T-helper 1 cell treated with Interleukin-12 subunit alpha and Interleukin-12 subunit beta and Interleukin-4 antibody, amounts not matched to agents 30 ng/mL and 1 ng/mL, for 36 hours (primary cell): ENCODE measurements at regions not wholly inside any gene's neighbourhood (a gene's known extent, or its start where the extent isn't known, plus 50 kb on each side); places are given as distances from the start of the nearest gene placed in this dataset.

Experiments used
- intact Hi-C: fragments of 100-400 bp; cut with micrococcal nuclease; formaldehyde crosslinking; loops from one replicate; pipeline ENCODE4 v1.15.1; 2024

DNA sequence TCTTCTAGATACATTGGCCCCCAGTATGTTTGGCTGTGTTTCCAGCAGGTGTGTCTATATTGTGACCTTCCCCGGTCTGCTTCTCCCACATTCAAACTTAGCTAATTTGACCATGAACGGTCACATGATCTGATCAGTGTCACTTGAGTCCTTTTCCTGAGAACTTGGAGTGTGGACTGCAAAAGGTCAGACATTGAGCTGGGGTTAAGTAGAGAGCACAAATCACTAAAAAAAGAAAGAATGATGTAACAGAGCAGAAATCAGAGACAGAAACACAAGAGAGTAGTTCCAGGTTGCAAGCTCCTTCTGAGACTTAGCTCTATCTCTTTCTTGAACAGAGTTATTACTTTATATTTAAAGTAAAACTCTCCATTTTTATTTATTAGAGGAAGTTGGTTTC, 733.9 kb downstream of the CBLN4 start:
- intact Hi-C loops: no loop called here

DNA sequence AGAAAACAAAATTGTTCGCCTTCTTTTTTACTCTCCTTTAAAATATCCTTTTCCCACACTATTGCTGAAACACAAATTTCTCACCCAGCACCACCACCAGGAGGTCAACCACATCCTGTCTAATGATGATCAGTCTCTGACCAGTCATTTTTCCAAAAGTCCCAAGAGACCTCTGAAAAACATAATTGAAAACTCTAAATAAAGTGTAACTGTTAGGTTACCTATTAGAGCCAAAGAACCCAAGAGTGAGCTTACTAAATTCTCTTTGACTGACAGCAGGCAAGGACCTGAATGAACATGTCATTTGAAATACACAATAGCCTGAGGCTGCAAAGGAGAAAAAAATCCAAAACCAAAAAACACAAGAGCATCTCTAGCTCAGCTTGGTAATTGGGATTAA, 735.4 kb downstream of the CBLN4 start:
- intact Hi-C loops: no loop called here

DNA sequence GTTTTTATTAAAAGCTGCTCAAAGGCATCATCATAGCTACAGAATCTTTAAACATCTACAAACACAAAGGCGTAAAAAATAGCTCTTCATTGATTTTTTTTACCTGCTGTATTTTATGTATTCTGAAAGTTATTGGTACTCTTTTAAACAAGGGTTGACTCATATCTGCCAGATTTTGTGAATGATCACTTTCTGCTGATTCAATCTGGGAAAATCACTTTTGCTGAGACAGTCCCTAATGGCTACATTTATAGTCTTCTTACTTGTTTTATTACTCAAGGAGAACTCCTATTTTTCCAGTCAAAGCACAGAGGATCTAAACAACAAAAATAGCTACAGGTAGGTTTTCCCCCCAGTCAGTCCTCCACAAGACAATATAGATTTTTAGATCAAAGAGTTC, 739.0 kb downstream of the CBLN4 start:
- intact Hi-C loops: no loop called here

DNA sequence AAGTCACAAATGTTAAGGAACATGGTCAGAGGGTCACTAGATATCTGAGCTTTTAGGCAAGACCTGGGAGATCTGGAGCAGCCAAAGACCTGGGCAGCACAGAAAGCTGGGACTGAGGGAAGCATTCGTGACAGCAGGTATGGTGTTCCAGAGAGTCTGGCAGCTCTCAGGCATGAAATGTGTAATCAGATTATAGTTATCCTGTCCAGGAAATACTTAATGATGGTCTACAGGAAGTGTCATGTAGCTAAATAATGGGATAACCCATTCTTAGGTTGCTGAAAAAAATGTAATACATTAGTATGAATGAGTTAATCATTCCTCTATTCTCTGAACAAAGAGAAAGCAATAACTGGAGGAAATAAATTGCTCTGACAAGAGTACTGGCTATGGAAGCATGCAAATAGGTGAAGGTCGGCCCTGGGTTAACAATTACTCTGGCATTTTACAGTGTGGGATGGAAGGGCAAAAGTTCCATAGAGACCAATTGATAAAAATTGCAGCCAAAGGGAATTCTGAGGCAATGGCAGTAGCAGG, 740.5 kb downstream of the CBLN4 start:
- intact Hi-C loops: no loop called here

DNA sequence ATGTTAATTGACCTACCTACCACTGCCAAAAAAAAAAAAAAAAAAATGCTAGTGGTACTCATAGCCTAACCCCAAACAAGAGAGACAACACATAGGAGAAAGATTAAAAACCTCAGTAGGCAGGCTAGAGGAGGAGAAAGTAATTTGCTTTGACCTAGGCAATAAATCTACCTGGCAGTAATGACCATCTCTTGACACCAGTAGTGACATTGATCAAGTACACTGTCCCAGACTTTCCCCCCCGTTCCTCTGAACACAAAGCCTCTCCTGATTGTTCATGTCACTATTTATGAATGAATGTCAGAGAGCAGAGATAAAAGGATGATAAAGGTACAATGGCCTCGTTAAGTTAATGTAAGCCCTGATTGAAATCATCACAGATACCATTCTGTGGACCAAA, 746.8 kb downstream of the CBLN4 start:
- intact Hi-C loops: no loop called here

DNA sequence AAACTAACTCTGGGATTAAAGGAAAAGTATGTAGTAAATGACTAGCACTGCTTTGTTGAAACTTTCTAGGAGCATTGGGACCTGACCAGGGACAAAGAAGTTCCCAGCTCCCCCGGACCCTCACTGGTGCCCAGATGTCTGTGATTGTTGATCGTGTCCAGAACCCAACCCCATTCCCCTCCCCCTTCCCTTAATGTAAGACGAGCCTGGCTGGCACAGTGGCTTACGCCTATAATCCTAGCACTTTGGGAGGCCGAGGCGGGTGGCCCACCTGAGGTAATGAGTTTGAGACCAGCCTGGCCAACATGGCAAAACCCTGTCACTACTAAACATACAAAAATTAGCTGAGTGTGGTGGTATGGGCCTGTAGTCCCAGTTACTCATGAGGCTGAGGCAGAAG, 750.3 kb downstream of the CBLN4 start:
- intact Hi-C loops: no loop called here

DNA sequence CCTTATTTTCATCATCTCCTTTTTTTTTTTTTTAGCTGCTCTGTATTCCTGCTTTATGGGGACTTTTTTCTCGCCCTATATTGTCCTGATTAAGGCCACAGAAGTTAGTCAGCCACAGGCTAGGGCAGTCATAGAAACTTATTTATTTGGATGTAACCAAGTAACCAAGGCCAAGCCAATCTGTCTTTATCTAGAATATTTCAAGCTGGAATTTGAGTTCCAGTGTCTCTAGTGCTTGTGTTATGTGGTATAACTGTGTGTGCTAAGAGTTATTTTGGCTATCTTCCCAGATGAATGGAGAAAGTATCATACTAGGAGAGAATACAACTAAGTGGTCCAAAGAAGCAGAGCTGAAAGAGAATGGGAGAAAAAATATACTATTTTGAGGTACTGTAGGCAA, 751.5 kb downstream of the CBLN4 start:
- intact Hi-C loops: no loop called here

DNA sequence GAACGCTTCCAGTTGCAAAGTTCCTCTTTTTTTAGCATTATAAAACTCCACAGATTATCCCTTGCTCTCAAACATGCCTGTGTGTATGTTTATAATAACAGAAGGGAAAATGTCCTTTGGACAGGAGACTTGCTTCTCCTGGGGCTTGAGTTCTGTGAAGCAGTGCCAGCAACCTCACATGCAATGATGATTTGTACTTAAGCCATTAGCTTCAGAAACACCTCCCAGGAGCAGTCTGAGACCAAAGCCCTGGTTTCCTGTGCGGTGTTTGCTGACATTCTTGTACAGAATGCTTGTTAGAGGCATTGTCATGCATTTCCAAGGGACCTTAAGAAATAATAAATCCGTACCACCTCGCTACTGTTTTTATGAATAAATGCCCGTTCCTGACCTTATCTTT, 752.8 kb downstream of the CBLN4 start:
- intact Hi-C loops: no loop called here

DNA sequence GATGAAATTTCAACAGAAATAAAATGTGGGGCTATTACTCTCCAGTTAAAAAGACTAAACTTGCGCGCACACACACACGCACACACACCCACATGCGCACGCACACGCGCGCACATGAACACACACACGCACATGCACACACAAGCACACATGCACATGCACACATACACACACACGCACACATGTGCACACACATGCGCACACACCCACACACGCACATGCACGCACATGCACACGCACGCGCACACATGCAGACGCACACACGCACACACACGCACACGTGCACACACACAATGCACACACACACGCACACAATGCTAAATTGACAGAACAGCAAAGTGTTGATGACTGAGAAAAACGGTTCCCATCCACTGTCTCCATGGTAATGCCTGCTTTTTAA, 754.1 kb downstream of the CBLN4 start:
- intact Hi-C loops: no loop called here

DNA sequence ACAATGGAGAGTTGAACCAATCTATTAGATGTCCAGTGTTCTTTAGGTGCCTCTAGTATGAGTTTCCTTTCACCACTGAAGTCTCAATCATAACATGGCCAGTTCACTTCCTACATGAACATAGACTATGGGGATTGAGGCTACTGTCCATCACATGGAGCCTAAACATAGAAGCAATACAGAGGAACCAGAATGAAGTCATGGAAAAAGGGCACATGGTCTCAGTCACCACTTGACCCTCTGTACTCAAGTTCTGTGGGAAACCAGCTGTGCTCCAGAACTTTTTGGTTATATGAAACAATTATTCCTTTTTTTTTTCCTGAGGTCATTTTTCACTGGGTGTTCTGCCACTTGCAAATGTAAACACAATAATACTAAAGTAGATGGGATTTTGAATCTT, 762.5 kb downstream of the CBLN4 start:
- intact Hi-C loops: no loop called here

DNA sequence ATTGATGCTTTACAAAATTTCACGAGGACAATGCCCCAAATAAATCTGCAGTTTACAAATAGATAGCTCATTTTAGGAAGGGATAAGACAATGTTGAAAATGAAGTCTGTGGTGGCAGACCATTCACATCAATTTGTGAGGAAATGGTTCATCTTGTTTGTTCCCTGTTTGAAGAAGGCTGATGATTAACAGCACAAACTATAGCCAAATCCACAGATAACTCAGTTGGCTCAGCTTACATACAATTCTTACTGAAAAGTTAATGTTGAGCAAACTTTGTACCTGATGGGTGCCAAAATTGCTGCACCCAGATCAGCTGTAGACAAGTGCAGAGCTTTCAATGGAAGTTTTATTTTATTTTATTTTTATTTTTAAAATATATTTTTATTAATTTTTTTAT, 763.9 kb downstream of the DOK5 start:
- intact Hi-C loops: no loop called here

DNA sequence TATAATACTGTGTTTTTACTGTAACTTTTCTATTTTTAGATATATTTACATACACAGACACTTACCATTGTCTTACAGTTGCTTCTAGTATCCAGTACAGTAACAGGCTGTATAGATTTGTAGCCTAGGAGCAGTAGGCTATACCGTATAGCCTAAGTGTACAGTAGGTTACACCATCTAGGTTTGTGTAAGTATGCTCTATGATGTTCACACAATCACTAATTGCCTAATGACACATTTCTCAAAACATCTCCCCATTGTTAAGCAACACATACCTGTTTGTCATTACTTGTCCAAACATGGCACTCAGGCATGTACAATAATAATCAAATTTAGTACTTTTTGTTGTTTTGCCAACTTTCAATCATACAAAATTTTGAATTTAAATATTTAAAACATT, 757.3 kb downstream of the DOK5 start:
- intact Hi-C loops: no loop called here

DNA sequence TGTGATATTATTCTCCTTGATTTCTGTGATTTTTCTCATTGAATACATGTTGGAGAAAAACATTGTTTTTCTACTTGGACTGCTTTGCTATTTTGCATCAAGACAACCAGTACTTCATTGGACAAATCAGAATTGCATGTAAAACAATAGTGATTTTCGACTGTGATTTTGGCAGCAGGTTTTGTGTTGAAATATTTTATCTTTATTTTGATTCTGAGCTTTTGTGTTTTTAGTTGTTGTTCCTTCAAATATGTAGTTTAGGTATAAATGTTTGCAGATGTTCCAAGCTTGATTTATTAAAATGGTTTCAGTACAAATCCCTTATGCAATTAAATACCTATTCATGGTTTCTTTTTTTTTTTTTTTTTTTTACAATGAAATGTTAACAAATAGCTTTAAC, 754.1 kb downstream of the DOK5 start:
- intact Hi-C loops: no loop called here

DNA sequence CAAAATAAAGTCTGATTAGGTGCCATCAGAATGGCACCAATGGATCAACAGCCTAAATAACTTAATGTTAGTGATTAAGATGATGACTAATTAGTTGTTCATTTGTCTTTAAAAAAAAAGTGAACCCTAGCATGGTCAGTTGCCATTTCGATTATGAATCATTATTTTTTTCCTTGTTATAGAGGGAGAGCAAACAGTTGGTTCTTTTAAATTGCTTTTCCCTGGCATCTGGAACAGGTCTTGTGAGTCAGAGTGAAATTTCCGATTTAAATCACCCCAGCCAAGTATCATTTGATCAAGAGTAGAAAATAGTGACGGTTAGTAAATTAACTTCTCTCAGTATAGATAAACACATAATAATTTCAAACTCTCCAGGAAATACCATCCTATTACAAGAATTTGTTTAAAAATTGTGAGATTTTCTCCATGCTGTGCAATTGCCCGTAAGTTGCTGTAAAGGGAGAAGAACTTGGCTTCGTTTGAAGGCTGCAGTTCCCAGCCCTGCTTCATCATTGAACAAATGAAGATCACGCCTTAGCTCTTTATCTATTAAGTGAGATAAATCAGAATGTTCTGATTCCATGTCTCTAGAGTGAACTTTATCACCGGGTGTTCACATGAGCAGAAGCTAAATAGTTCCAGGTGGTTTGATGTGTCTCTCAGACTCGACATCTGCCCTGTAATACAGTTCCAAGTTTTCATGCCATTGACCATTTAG, 741.3 kb downstream of the DOK5 start:
- intact Hi-C loops: no loop called here

DNA sequence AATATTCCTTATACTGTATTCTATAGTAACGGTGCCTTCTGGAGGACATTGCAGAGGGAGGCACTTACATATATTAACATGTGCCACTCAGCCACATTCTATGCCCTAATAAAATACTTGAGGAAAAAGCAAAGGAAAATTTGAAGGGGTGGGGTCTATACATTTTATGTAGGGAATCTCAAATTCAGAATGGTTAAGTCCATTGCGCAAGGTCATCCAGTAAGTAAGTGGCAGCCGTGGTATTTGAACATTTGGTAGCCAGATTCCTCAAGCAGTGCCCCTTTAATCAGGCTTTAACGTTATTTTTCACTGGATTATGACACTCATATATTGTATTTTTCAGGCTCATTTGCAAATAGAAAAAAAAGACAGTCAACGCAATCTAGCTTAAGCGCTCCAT, 738.3 kb downstream of the DOK5 start:
- intact Hi-C loops: no loop called here

DNA sequence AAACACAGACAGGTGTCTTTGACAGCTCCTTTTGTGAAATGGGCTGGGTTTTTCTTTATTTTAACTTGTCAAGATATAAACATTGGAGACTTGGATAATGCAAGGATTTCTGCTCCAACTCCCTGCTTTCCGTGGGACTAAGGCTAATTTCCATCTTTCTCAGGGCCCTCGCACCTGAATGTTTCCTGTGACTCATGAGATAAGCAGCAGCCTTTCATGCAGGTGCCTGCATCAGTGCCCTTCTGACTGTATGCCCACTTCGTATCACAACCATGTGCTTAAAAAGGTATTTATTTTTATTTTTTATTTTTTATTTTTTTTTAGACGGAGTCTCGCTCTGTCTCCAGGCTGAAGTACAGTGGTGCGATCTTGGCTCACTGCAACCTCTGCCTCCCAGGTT, 736.1 kb downstream of the DOK5 start:
- intact Hi-C loops: no loop called here

DNA sequence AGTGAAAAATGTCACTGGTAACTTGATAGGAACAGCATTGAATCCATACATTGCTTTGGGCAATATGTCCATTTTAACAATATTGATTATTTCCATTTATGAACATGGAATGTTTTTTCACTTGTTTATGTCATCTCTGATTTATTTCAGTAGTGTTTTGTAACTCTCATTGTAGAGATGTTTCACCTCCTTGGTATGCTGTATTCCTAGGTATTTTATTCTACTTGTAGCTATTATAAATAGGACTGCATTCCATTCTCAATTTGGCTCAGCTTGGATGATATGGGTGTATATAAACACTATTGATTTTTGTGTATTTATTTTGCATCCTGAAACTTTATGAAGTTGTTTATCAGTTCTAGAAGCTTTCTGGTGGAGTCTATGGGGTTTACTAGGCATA, 730.3 kb downstream of the DOK5 start:
- intact Hi-C loops: no loop called here

DNA sequence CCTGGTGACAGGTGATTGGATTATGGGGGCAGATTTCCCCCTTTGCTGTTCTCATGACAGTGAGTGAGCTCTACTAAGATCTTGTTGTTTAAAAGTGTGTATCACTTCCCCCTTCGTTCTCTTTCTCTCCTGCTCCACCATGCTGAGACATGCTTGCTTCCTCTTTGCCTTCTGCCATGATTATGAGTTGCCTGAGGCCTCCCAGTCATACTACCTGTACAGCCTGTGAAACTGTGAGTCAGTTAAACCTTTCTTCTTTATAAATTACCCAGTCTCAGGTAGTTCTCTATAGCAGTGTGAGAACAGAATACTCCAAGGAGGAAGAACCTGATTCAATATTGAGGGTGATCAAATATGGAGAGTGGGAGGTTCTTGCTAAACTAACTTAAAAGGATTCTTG, 724.9 kb downstream of the DOK5 start:
- intact Hi-C loops: no loop called here

DNA sequence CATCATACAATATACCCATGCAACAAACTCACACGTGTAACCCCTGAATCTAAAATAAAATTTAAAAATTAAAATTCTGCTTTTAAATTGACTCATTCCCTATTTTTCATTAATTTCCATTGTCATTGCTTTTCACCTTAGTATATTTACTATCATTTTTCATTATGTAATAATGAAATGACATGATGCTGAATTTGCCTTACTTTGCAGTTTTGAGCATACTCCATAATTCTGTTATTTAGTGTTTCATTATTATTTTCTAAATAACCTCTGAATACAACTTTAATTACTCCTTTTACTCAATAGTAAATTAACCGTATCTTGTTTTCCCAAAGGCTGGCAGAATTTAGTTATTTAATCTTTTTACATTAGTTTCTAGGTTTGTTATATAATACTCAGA, 719.6 kb downstream of the DOK5 start:
- intact Hi-C loops: no loop called here

DNA sequence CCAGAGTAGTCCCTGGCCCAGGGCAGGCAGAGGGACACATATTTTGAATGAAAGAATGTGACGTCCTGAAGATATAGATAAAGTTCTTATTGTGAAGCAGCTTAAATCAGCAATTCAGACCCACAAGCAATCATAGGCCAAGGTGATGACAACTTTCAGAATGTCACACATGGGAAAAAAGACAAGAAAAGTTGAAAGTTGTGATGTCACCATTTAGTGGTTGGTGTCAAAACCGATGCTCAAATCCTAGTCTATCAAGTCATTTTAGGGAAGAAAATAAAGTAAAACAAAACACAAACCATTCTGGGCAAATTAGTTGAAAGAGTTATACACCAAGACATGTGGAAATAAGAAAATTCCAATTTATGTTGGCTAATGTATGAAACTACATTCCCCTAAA, 710.8 kb downstream of the DOK5 start:
- intact Hi-C loops: no loop called here

DNA sequence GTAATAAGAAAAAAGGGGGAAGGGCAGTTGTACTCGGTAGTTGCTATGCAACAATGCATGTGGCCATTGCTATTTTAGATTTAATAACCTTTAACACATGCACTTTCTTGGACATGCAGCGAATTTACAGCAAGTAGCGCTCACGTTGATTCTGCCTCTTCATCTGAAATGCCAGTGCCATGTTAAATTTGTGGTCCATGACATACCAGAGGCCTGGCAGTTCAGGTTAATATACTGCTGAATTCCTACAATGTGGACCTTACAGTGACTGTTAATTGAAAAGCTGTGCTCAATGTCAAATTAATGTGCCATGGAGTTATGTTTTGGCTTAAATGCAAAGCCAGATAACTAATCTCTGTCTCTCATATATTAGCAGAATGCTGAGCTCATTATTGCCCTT, 699.7 kb downstream of the DOK5 start:
- intact Hi-C loops: no loop called here

DNA sequence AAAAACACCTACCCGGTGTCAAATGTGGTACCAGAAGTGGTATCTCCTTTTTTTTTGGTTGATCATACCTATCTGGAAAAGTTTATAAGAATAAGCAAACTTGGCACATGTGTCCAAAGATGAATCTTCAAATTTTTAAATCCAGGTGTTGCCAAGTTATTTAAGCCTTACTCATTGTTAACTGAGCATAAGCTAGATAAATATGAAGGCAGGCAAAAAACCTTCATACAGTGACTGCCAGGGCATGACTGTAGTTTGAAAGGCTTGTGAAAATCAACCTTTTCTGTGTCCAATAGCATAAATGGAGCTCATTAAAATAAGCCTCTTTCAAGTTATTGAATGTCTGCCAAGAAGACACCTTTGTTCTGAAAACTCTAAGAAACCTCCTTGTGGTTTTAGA, 699.2 kb downstream of the DOK5 start:
- intact Hi-C loops: no loop called here

DNA sequence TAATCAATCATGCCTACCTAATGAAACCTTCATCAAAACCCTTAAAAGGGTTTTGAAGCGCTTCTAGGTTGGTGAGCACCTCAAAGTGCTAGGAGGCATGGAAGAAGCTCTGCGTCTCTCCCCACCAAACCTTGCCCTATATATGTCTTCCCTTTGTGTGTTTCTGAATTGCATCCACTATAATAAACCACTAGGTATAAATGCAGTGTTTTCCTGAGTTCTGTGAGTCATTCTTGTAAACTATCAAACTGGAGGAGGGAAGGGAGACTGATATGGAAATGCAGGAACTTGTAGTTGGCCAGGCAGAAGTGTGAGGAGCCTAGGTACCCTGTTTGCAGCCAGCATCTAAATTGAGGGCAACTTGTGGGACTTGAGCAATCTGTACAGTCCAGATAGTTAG, 698.8 kb downstream of the DOK5 start:
- intact Hi-C loops: no loop called here

DNA sequence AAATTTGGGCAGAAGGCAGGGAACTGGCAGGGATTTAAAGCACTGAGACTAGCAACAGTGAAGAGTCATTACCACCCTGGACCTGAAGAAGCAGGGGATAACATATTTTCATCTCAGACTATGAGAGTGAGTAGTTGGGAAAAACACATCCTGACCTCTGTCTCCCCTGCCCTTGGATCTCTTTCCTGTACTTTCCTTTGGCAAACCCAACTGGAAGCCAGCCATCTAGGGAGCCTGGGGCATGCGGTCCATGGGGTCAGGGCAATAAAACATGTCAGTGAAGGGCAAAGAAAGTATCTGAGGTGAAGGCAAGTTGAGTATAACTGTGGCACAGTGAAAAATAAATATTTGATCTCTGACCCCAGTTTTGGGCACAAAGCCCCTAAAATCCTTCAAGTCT, 698.2 kb downstream of the DOK5 start:
- intact Hi-C loops: no loop called here
